ENCODE measurements at regions not wholly inside any gene's neighbourhood (a gene's known extent, or its start where the extent isn't known, plus 50 kb on each side); places are given as distances from the start of the nearest gene placed in this dataset.

DNA sequence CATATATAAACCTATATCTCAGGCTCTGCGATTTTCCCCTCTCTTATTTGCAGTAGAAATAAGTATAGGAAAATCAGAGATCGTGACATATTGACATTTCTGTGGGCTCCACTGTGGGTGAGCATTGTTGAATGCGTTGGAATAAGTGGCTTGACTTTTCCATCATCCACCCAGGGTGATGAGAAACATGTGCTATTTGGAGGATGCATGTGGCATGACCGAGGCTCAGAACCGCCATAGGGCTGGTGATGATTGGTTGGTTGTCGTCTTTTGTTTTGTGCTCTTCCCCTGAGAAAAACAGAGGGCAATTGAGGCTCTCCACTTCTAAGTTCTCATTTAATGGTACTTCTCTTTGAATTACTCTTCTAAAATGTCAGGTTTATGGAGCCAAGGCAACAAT, 140.1 kb downstream of the MXRA5 start:
- CTCF ChIA-PET = no interaction called here
- POLR2A ChIA-PET = no interaction called here
- H3K27me3 ChIP-seq (ENCODE audit: insufficient read depth, low read length, poor library complexity, severe bottlenecking) = no peaks in the 10 kb centered on the region

DNA sequence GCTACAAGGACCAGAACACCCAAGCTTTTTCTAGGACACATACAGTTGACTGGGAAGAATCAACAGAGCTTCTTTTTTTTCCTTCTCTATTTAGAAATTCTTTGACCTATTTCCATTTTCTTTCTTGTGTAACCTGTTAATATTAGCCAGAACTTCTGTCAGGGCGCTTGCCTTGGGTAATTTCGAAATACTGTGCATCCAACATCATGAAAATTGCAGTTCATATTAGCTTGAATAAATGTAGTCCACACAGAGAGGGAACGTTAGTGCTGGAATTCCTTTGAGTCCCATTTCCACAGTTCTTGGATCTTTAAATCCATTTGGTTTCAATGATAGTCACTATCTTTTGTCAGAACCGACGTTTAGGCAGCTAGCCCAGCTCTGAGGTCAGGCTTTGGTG, 141.8 kb downstream of the MXRA5 start:
- no peak overlapping the region for H3K4me3 Mint-ChIP-seq
- ChIA-PET POLR2A (no interaction called here), CTCF (no interaction called here)
- peaks cover 0 to 6% of the 10 kb centered on the region in 2 donors for H3K27me3 Mint-ChIP-seq
- Histone ChIP-seq H3K9me3 (ENCODE audit: low read length) (no peaks in the 10 kb centered on the region), H3K4me3 (ENCODE audit: low read length) (no peak overlapping the region), H3K27ac (ENCODE audit: low read depth, low read length) (no peak overlapping the region), H3K4me1 (ENCODE audit: insufficient read depth, low read length) (no peaks in the 10 kb centered on the region), H3K27me3 (ENCODE audit: insufficient read depth, low read length, poor library complexity, severe bottlenecking) (no peaks in the 10 kb centered on the region), H3K36me3 (ENCODE audit: insufficient read depth, low read length) (no peaks in the 10 kb centered on the region)
- H3K4me1 Mint-ChIP-seq = no peaks in the 10 kb centered on the region
- peaks cover 0 to 5% (median 0%) of the 10 kb centered on the region in 5 donors for H3K9me3 Mint-ChIP-seq
- H3K27ac Mint-ChIP-seq = no peak overlapping the region
- DNase-seq = no peak
- H3K36me3 Mint-ChIP-seq = no peaks in the 10 kb centered on the region

More for the DNA sequence above, 140.1 kb downstream of the MXRA5 start:
- H3K27ac ChIP-seq (ENCODE audit: low read depth, low read length) = no peak overlapping the region
- Mint-ChIP-seq H3K9me3 (peaks cover 0 to 4% (median 0%) of the 10 kb centered on the region in 5 donors), H3K36me3 (no peaks in the 10 kb centered on the region), H3K27me3 (peaks cover 0 to 4% of the 10 kb centered on the region in 2 donors), H3K4me3 (no peak overlapping the region), H3K4me1 (no peaks in the 10 kb centered on the region), H3K27ac (no peak overlapping the region)
- no peak for DNase-seq
- no peak overlapping the region for H3K4me3 ChIP-seq (ENCODE audit: low read length)
- H3K4me1 ChIP-seq (ENCODE audit: insufficient read depth, low read length) = no peaks in the 10 kb centered on the region
- H3K36me3 ChIP-seq (ENCODE audit: insufficient read depth, low read length) = no peaks in the 10 kb centered on the region
- no peaks in the 10 kb centered on the region for H3K9me3 ChIP-seq (ENCODE audit: low read length)

DNA sequence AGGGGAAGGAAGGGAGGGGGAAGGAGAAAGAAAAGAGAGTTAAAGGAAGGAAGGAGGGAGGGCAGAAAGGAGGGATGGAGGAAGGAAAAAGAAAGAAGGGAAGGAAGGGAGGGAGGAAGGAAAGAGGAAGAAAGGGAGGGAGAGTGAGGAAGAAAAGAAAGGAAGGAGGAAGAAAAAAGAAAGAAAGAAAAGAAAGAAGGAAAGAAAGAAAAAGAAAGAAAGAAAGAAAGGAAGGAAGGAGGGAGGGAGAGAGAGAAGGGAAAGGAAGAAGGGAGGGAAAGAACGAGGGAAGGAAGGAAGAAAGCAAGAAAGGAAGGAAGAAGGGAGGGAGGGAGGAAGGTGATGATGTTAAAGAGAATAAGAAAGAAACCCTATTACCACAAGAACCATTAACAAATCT, 150.6 kb downstream of the MXRA5 start:
- Histone ChIP-seq H3K36me3 (ENCODE audit: insufficient read depth, low read length) (no peaks in the 10 kb centered on the region), H3K27me3 (ENCODE audit: insufficient read depth, low read length, poor library complexity, severe bottlenecking) (no peaks in the 10 kb centered on the region), H3K4me3 (ENCODE audit: low read length) (no peak overlapping the region), H3K27ac (ENCODE audit: low read depth, low read length) (no peak overlapping the region), H3K4me1 (ENCODE audit: insufficient read depth, low read length) (no peaks in the 10 kb centered on the region), H3K9me3 (ENCODE audit: low read length) (no peaks in the 10 kb centered on the region)
- Mint-ChIP-seq H3K27ac (no peak overlapping the region), H3K4me3 (no peak overlapping the region), H3K9me3 (peaks cover 4 to 20% (median 16%) of the 10 kb centered on the region in 5 donors), H3K27me3 (peaks cover 0 to 4% of the 10 kb centered on the region in 2 donors), H3K36me3 (peaks cover 0 to 3% (median 0%) of the 10 kb centered on the region in 3 donors), H3K4me1 (no peaks in the 10 kb centered on the region)
- ChIA-PET CTCF (no interaction called here), POLR2A (no interaction called here)
- no peak for DNase-seq

DNA sequence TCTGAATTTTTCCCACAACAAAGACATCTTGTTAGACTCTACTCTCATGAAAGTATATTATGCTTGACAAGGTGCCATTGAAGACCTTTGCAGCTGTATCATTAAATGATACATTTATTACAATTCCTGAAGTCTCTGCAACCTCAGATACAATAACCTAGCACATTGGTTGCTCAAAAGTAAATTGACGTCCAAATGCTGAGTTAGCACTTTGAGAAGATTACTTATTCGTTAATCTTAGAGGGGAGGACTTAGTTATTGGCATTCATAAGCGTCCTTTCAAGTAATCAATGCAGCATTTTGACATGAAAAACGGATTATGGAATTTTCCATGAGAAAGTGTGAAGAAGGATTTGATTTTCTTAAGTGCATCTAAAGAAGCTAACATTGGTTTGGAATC, 151.6 kb downstream of the ARSF start:
- ChIA-PET CTCF (no interaction called here), POLR2A (no interaction called here)
- no peaks in the 10 kb centered on the region for H3K36me3 ChIP-seq (ENCODE audit: insufficient read depth, low read length)
- H3K27ac ChIP-seq (ENCODE audit: low read depth, low read length) = no peak overlapping the region
- Mint-ChIP-seq H3K36me3 (peaks cover 0 to 3% (median 0%) of the 10 kb centered on the region in 3 donors), H3K27ac (no peak overlapping the region), H3K27me3 (peaks cover 0 to 3% of the 10 kb centered on the region in 2 donors), H3K4me1 (no peaks in the 10 kb centered on the region), H3K4me3 (no peak overlapping the region), H3K9me3 (peaks cover 4 to 10% (median 7%) of the 10 kb centered on the region in 5 donors)
- H3K9me3 ChIP-seq (ENCODE audit: low read length) = no peaks in the 10 kb centered on the region
- no peaks in the 10 kb centered on the region for H3K4me1 ChIP-seq (ENCODE audit: insufficient read depth, low read length)
- H3K4me3 ChIP-seq (ENCODE audit: low read length) = no peak overlapping the region
- no peak for DNase-seq
- no peaks in the 10 kb centered on the region for H3K27me3 ChIP-seq (ENCODE audit: insufficient read depth, low read length, poor library complexity, severe bottlenecking)

DNA sequence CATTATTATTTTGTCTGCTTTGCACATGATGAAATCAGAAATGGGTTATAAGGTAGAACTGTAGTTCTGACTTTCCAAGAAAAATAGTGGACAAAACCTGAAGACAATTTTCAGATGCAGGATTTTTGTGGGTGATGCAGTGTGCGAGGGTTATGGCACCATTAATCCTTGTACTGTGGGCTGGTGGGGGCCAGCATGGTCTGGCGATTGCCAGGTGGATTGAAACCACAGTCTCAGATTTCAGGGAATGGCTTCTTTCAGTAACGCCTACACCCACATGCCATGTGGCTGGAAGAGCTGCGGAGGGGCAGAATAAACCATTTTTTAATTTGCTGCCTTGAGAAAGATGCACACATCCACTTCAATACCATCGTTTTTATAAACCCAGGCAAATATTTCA, 150.5 kb downstream of the ARSF start:
- peaks cover 2 to 10% (median 7%) of the 10 kb centered on the region in 5 donors for H3K9me3 Mint-ChIP-seq
- Histone ChIP-seq H3K4me3 (ENCODE audit: low read length) (no peak overlapping the region), H3K27ac (ENCODE audit: low read depth, low read length) (no peak overlapping the region), H3K27me3 (ENCODE audit: insufficient read depth, low read length, poor library complexity, severe bottlenecking) (no peaks in the 10 kb centered on the region), H3K36me3 (ENCODE audit: insufficient read depth, low read length) (no peaks in the 10 kb centered on the region), H3K9me3 (ENCODE audit: low read length) (no peaks in the 10 kb centered on the region), H3K4me1 (ENCODE audit: insufficient read depth, low read length) (no peaks in the 10 kb centered on the region)
- H3K27me3 Mint-ChIP-seq = peaks cover 0 to 3% of the 10 kb centered on the region in 2 donors
- POLR2A ChIA-PET = no interaction called here
- H3K36me3 Mint-ChIP-seq = peaks cover 0 to 3% (median 0%) of the 10 kb centered on the region in 3 donors
- CTCF ChIA-PET = no interaction called here
- H3K27ac Mint-ChIP-seq = no peak overlapping the region
- no peaks in the 10 kb centered on the region for H3K4me1 Mint-ChIP-seq
- no peak for DNase-seq
- no peak overlapping the region for H3K4me3 Mint-ChIP-seq

DNA sequence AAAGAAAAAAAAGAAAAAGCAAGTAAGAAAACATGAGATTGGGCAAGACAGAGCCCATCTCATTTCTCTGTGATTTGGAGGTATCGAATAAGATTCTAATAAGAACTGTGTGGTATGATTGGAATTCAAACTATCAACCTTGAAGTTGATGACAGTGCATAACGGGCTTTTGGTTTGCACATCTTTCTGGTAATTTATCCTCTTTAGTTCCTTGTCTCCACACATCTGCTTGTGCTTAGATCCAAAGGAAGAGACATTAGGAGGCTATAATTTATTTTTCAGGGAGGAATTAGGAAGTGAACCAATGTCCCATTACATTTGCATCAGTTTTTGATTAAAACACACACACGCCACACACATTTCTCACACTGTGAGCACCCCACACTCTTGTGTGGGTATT, 149.9 kb downstream of the ARSF start:
- no peaks in the 10 kb centered on the region for H3K9me3 ChIP-seq (ENCODE audit: low read length)
- H3K4me1 Mint-ChIP-seq = no peaks in the 10 kb centered on the region
- H3K27ac Mint-ChIP-seq = no peak overlapping the region
- H3K27me3 ChIP-seq (ENCODE audit: insufficient read depth, low read length, poor library complexity, severe bottlenecking) = no peaks in the 10 kb centered on the region
- H3K4me3 ChIP-seq (ENCODE audit: low read length) = no peak overlapping the region
- H3K4me1 ChIP-seq (ENCODE audit: insufficient read depth, low read length) = no peaks in the 10 kb centered on the region
- no peak overlapping the region for H3K4me3 Mint-ChIP-seq
- DNase-seq = no peak
- no peaks in the 10 kb centered on the region for H3K36me3 ChIP-seq (ENCODE audit: insufficient read depth, low read length)
- H3K27me3 Mint-ChIP-seq = peaks cover 0 to 3% of the 10 kb centered on the region in 2 donors
- peaks cover 0 to 10% (median 6%) of the 10 kb centered on the region in 5 donors for H3K9me3 Mint-ChIP-seq
- H3K36me3 Mint-ChIP-seq = no peaks in the 10 kb centered on the region
- POLR2A ChIA-PET = no interaction called here
- H3K27ac ChIP-seq (ENCODE audit: low read depth, low read length) = no peak overlapping the region
- CTCF ChIA-PET = no interaction called here

DNA sequence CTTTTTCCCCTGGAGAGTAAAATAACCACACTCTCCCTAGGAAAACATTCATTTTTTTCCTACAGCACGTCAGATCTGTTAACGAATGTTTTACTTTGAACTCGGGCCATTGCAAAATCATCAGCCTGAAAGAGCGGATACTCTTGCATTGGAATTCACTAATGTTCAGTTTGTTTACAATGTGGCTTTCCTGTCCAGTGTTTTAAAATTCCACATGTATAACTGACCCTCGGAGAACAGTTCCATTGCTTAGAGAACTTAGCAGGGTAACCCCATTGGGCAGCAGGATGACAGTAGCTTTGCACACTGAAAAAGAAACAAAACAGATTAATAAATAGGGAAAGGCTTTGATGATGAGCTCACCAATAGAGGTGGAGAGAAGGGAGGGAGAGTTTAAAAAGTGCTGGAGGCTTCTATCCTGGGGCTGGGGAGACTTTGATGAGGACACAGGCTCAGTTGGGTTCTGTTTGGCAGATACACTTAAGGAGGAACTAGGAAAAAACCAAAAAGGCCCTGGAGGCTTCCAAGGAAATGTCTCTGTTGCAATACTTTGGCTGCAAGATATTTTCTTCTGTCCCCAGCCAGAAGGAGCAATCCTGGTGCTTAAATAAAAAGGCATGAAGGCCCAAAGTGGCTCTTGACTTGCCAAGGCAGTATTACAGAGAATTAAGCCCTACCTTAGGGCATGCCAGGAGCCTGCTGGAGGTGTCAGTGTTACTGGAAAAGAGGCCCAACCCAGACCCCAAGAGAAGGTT, 143.1 kb downstream of the ARSF start:
- no peak overlapping the region for H3K27ac Mint-ChIP-seq
- no peak overlapping the region for H3K27ac ChIP-seq (ENCODE audit: low read depth, low read length)
- peaks cover 0 to 5% (median 0%) of the 10 kb centered on the region in 5 donors for H3K9me3 Mint-ChIP-seq

DNA sequence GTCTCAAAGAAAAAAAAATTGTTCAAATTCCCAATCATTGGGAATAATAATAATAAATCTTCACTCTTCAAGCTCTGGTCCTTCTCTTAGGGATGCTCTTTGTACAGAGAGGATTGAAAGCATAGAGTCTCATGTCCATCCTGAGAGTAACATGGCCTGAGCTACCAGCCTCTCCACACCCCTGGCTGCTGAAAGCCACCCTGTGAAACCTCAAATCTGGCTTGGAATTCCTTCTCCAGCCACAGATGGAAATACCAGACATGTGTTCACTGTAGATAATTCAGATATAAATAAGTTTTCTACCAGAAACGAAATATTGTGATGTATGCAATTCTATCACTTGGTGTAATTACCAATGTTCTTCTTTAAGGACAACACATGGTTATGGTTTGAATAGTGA, 140.6 kb downstream of the ARSF start:
- DNase-seq = no peak
- Histone ChIP-seq H3K27ac (ENCODE audit: low read depth, low read length) (no peak overlapping the region), H3K36me3 (ENCODE audit: insufficient read depth, low read length) (no peaks in the 10 kb centered on the region), H3K27me3 (ENCODE audit: insufficient read depth, low read length, poor library complexity, severe bottlenecking) (no peaks in the 10 kb centered on the region), H3K9me3 (ENCODE audit: low read length) (no peaks in the 10 kb centered on the region), H3K4me3 (ENCODE audit: low read length) (no peak overlapping the region), H3K4me1 (ENCODE audit: insufficient read depth, low read length) (no peaks in the 10 kb centered on the region)
- POLR2A ChIA-PET = no interaction called here
- Mint-ChIP-seq H3K4me3 (no peak overlapping the region), H3K36me3 (no peaks in the 10 kb centered on the region), H3K27ac (no peak overlapping the region), H3K9me3 (peaks cover 0 to 5% (median 0%) of the 10 kb centered on the region in 5 donors), H3K27me3 (peaks cover 0 to 3% of the 10 kb centered on the region in 2 donors), H3K4me1 (no peaks in the 10 kb centered on the region)
- CTCF ChIA-PET = no interaction called here

More for the DNA sequence above, 143.1 kb downstream of the ARSF start:
- Histone ChIP-seq H3K36me3 (ENCODE audit: insufficient read depth, low read length) (no peaks in the 10 kb centered on the region), H3K27me3 (ENCODE audit: insufficient read depth, low read length, poor library complexity, severe bottlenecking) (no peaks in the 10 kb centered on the region), H3K4me3 (ENCODE audit: low read length) (no peak overlapping the region), H3K9me3 (ENCODE audit: low read length) (no peaks in the 10 kb centered on the region), H3K4me1 (ENCODE audit: insufficient read depth, low read length) (no peaks in the 10 kb centered on the region)
- ChIA-PET CTCF (no interaction called here), POLR2A (no interaction called here)
- DNase-seq = no peak
- no peaks in the 10 kb centered on the region for H3K36me3 Mint-ChIP-seq
- H3K4me1 Mint-ChIP-seq = no peaks in the 10 kb centered on the region
- H3K27me3 Mint-ChIP-seq = peaks cover 0 to 3% of the 10 kb centered on the region in 2 donors
- no peak overlapping the region for H3K4me3 Mint-ChIP-seq
